ENCODE measurements at regions not wholly inside any gene's neighbourhood (a gene's known extent, or its start where the extent isn't known, plus 50 kb on each side); places are given as distances from the start of the nearest gene placed in this dataset.

- TF ChIP-seq EP300 (IDR thresholded peaks at IDR 0.05) (no peak), CTCF (IDR thresholded peaks at IDR 0.05) (no peak), POLR2A (IDR thresholded peaks at IDR 0.05) (no peak)
Measured at GRCh38 chr7:47690902-47691558, 109.1 kb upstream of the TNS3 start.
